HG03520 (cell line): ENCODE measurements at regions not wholly inside any gene's neighbourhood (a gene's known extent, or its start where the extent isn't known, plus 50 kb on each side); places are given as distances from the start of the nearest gene placed in this dataset.
"Not testable (repeated sequence)": the region's sequence is repeated elsewhere in the genome, so short reads cannot be mapped to it uniquely, and the experiment has no call there.

Experiments used
- ATAC-seq: cut with Tn5 transposase; IDR thresholded peaks from one replicate; pipeline ENCODE4 v1.9.1; 2021; ENCODE audit warnings: mild to moderate bottlenecking, moderate library complexity; ENCODE audit not compliant: unreplicated experiment

GRCh38 chr7:149606826-149607225 lies 109.2 kb upstream of the ZNF746 start:
- no peak for ATAC-seq

- no peak for ATAC-seq
Observed at GRCh38 chr7:149605696-149606095, 108.1 kb upstream of the ZNF746 start.

- ATAC-seq = no peak
Observed at GRCh38 chr7:149604521-149604920, 106.9 kb upstream of the ZNF746 start.

GRCh38 chr7:149600669-149601330 lies 103.2 kb upstream of the ZNF746 start:
- peak; percentile 94 for ATAC-seq

GRCh38 chr7:149599636-149600206 lies 102.1 kb upstream of the ZNF746 start:
- no peak for ATAC-seq

GRCh38 chr7:149598721-149599308 lies 101.2 kb upstream of the ZNF746 start:
- no peak for ATAC-seq

- not testable (repeated sequence) for ATAC-seq
Observed at GRCh38 chr7:149597789-149598188, 100.2 kb upstream of the ZNF746 start.

GRCh38 chr7:149595541-149595940 lies 97.9 kb upstream of the ZNF746 start:
- no peak for ATAC-seq

GRCh38 chr7:149595078-149595477 lies 97.5 kb upstream of the ZNF746 start:
- ATAC-seq = no peak

GRCh38 chr7:149588930-149589329 lies 91.3 kb upstream of the ZNF746 start:
- no peak for ATAC-seq

GRCh38 chr7:149586646-149587645 lies 89.3 kb upstream of the ZNF746 start:
- no peak for ATAC-seq

GRCh38 chr7:149584530-149584929 lies 86.9 kb upstream of the ZNF746 start:
- ATAC-seq = no peak

GRCh38 chr7:149584009-149584408 lies 86.4 kb upstream of the ZNF746 start:
- ATAC-seq = no peak

GRCh38 chr7:149580328-149580727 lies 82.7 kb upstream of the ZNF746 start:
- ATAC-seq = no peak

- not testable (repeated sequence) for ATAC-seq
Observed at GRCh38 chr7:149579365-149579764, 81.8 kb upstream of the ZNF746 start.

GRCh38 chr7:149574428-149574827 lies 76.8 kb upstream of the ZNF746 start:
- ATAC-seq = not testable (repeated sequence)

- no peak for ATAC-seq
Observed at GRCh38 chr7:149573519-149573918, 75.9 kb upstream of the ZNF746 start.

GRCh38 chr7:149572920-149573319 lies 75.3 kb upstream of the ZNF746 start:
- not testable (repeated sequence) for ATAC-seq

GRCh38 chr7:149570784-149571183 lies 73.2 kb upstream of the ZNF746 start:
- ATAC-seq = no peak

GRCh38 chr7:149569726-149570422 lies 72.3 kb upstream of the ZNF746 start:
- ATAC-seq = no peak
